ENCODE measurements at regions not wholly inside any gene's neighbourhood (a gene's known extent, or its start where the extent isn't known, plus 50 kb on each side); places are given as distances from the start of the nearest gene placed in this dataset.

DNA sequence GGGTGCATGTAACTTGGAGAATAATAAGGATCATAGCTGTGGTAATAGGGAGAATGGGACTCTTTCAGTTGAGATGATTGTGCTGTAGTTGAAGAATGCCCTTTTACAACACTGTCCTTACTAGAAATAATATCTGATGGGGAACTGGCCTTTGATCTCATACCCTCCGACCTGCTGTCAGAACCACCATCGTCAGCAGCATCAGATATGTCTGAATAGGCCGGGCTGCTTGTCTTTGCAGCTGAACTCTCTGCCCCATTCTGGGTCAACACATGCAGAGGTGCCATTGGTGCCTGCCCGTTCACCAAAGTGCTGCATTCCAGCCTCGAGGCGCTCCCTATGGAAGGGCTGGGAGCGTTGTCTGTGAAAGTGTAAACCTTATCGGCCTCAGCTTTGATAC, 99.1 kb downstream of the ZNF608 start:
- Mint-ChIP-seq H3K27me3 (peaks cover 66% of the 10 kb centered on the region), H3K36me3 (ENCODE audit: low read depth) (peaks cover under 1% of the 10 kb centered on the region), H3K4me1 (peaks cover 33% of the 10 kb centered on the region), H3K9me3 (no peaks in the 10 kb centered on the region), H3K27ac (no peak overlapping the region), H3K4me3 (no peak overlapping the region)
- no peak for DNase-seq
- POLR2A ChIA-PET = no interaction called here
- CTCF ChIA-PET = no interaction called here

DNA sequence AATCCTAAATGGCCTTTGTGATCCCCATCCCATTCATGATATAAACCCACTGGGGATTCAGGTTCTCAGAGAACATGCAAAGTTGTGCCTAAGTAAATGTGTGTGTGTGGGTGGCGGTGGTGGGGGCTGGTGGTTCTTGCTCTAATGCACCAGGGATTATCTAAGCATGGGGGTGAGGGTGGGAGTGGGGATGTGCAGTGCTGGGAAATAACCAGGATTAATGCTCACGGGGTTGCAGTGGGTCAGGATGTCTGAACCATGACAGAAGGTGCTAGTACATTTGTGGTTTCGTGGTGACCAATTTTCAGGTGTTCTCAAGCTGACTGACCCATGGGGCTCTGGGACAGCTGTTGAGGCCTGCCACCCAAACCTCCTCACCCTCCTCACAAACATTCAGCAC, 101.0 kb downstream of the ZNF608 start:
- no peak overlapping the region for H3K4me3 Mint-ChIP-seq
- H3K27ac Mint-ChIP-seq = no peak overlapping the region
- H3K36me3 Mint-ChIP-seq (ENCODE audit: low read depth) = no peaks in the 10 kb centered on the region
- H3K9me3 Mint-ChIP-seq = no peaks in the 10 kb centered on the region
- peaks cover 77% of the 10 kb centered on the region for H3K27me3 Mint-ChIP-seq
- no peak for DNase-seq
- ChIA-PET POLR2A (no interaction called here), CTCF (no interaction called here)
- H3K4me1 Mint-ChIP-seq = peaks cover 27% of the 10 kb centered on the region

DNA sequence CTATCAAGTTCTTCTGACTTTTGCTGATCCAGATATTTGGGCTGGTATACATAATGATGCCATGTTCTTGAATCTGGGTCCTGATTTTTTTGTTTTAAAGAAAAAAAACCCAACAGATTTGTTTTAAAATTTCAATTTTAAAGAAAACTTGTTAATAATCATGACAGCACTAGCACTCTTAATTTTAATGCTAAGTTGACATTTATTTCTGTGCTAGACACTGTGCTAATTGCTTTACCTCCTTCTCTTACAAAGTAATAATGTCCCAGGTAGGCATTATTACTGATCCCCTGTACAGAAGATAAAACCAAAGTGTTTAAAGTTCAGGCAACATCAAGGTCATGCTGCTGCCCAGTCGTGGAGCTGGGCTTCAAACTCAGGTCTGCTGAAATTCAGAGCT, 101.9 kb downstream of the ZNF608 start:
- CTCF ChIA-PET = no interaction called here
- DNase-seq = no peak
- Mint-ChIP-seq H3K4me1 (peaks cover 19% of the 10 kb centered on the region), H3K27me3 (peaks cover 77% of the 10 kb centered on the region), H3K27ac (no peak overlapping the region), H3K36me3 (ENCODE audit: low read depth) (no peaks in the 10 kb centered on the region), H3K4me3 (no peak overlapping the region), H3K9me3 (no peaks in the 10 kb centered on the region)
- POLR2A ChIA-PET = no interaction called here

DNA sequence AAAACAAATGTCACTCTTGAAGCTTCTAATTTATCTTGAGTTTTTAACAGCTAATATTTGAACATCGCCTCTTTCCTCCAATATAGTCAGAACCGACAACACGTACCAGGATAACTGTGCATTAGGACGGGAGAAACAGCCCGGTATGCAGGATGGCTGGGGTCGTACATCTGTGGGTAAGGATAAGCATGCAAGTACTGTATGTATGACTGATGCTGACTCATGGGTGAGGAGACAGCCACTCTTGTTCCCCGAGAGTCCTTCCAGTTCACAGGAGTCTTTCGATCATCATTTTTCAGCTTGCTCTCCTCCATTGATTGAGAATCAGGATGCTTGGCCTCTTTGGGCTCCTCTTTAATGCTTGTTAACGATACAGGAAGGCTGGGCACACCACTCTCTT, 102.3 kb downstream of the ZNF608 start:
- Mint-ChIP-seq H3K27me3 (peaks cover 82% of the 10 kb centered on the region), H3K4me1 (peaks cover 15% of the 10 kb centered on the region), H3K36me3 (ENCODE audit: low read depth) (no peaks in the 10 kb centered on the region), H3K9me3 (no peaks in the 10 kb centered on the region), H3K4me3 (no peak overlapping the region), H3K27ac (no peak overlapping the region)
- ChIA-PET POLR2A (no interaction called here), CTCF (no interaction called here)
- DNase-seq = no peak

DNA sequence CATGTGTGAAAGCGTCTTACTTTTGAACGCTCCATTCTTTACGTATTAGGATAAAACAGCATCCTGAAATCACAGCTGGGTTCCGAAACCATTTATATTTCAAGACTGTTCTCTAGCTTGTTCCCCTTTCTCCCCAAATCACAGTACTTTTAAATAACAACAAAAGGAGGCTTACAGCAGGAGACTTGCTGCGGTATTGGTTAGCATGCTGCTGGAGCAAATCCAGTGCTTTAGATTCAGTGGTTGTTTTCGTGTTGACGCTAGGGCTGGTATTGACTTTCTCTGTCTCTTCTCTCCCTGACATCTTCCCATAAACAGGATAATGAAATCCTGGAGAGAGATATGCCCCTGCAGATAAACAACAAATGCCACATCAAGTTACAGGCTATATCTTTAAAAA, 103.1 kb downstream of the ZNF608 start:
- CTCF ChIA-PET = no interaction called here
- H3K36me3 Mint-ChIP-seq (ENCODE audit: low read depth) = no peaks in the 10 kb centered on the region
- H3K4me3 Mint-ChIP-seq = no peak overlapping the region
- no peak overlapping the region for H3K27ac Mint-ChIP-seq
- peaks cover 81% of the 10 kb centered on the region for H3K27me3 Mint-ChIP-seq
- no peaks in the 10 kb centered on the region for H3K9me3 Mint-ChIP-seq
- no peak for DNase-seq
- peaks cover 9% of the 10 kb centered on the region for H3K4me1 Mint-ChIP-seq
- POLR2A ChIA-PET = no interaction called here

DNA sequence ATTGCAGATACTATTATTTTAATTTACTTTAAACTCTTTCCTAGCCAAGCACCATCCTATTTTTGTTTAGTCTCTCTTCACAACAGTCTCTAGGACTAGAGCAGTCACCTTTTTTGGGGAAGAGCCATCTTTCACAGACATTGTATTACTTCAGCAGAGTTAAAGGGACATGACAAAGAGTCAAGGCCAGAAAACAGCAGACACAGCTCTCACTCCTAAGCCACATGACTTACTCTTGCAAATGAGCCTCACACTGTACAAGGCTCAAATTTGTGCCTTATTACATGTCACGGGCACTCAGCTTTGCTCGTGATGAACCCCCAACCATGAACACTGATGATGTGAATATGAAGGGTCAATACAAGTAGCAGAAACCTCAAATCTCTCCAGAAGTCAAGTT, 104.3 kb downstream of the ZNF608 start:
- CTCF ChIA-PET = no interaction called here
- Mint-ChIP-seq H3K36me3 (ENCODE audit: low read depth) (no peaks in the 10 kb centered on the region), H3K9me3 (no peaks in the 10 kb centered on the region), H3K27ac (no peak overlapping the region), H3K4me3 (no peak overlapping the region), H3K4me1 (peaks cover 7% of the 10 kb centered on the region), H3K27me3 (peaks cover 70% of the 10 kb centered on the region)
- DNase-seq = no peak
- POLR2A ChIA-PET = no interaction called here

DNA sequence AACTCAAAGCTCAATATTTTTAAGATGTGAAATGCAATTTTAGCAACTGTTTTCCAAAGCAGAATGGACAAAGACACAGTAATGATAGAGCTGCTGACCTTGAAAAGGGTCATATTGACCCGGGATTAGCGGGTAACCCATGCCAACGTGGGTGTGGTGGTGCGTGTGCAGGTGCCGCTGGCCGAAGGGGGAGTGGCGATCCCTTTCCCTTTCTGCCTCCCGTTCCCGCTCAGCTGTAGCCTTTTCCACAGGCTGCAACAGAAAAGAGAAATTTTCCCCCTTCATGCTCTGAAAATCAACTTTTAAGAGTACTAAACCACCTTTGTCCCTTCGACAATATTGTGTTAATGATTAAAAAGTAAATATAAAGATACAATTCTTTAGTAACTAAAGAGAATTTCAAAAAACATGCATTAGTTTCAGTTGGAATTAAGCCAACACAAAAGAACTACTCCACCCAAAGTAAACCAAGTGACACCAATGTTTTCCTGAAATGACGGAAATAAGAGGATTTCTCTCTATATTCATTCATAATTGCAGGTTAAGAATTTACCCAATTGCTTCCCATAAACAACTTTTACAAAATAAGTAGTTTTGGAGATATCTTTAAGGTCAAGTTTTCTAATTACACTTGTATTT, 105.2 kb downstream of the ZNF608 start:
- Mint-ChIP-seq H3K4me3 (no peak overlapping the region), H3K27me3 (peaks cover 62% of the 10 kb centered on the region), H3K36me3 (ENCODE audit: low read depth) (no peaks in the 10 kb centered on the region), H3K4me1 (no peaks in the 10 kb centered on the region), H3K27ac (no peak overlapping the region), H3K9me3 (no peaks in the 10 kb centered on the region)
- POLR2A ChIA-PET = no interaction called here
- no peak for DNase-seq
- CTCF ChIA-PET = interaction anchor here (1.1 kb wide), 1 partner anchor 10 kb away, joined by 3 read pairs; no protein-coding TSS in a partner anchor

DNA sequence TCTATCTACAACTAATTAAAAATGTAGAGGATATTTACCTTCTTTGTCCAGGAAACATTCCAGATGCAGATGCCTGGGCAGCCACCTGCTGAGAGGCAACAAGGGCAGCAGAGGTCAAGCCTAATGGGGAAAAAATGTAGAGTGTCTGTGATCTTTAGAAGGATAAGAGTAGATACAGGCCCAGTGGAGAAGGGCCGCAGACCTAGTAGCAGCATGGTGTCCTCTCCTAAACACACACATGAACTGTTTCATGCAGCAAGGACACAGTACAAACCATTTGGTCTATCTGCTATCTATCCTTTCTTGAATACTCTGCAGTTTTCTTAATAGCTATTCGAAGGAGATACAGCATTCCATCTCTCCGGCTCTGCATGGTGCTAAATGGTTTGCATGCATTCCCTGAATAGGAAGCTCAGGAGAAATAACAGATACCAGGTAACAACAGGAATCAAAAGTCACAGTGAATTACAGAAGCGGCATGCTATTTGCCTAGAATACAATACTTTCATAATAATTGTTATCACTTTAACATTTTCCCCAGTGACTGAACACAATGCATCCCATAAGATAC, 107.3 kb downstream of the ZNF608 start:
- Mint-ChIP-seq H3K36me3 (ENCODE audit: low read depth) (no peaks in the 10 kb centered on the region), H3K27me3 (peaks cover 55% of the 10 kb centered on the region), H3K4me1 (no peaks in the 10 kb centered on the region), H3K4me3 (no peak overlapping the region), H3K27ac (no peak overlapping the region), H3K9me3 (no peaks in the 10 kb centered on the region)
- ChIA-PET POLR2A (no interaction called here), CTCF (no interaction called here)
- DNase-seq = no peak

DNA sequence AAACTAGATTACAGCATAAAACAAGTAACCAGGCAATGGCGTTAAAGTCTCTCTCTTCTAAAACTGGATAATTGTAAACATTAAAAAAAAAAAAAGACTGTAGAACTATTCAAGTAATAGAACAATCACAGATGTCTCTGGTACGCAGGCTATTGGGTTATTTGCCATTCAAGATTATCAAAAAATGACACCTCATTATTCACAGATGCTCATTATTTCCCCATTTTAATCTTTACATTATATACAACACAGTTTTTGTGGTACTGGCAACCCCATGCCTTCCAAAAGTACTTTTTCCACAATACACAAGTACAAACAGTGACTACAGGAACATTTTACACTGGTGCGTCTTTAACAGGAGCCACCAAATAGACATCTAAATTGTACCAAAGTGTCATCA, 109.4 kb downstream of the ZNF608 start:
- no peaks in the 10 kb centered on the region for H3K36me3 Mint-ChIP-seq (ENCODE audit: low read depth)
- no peak overlapping the region for H3K27ac Mint-ChIP-seq
- POLR2A ChIA-PET = no interaction called here
- DNase-seq = no peak
- CTCF ChIA-PET = no interaction called here
- H3K9me3 Mint-ChIP-seq = no peaks in the 10 kb centered on the region
- peaks cover 37% of the 10 kb centered on the region for H3K27me3 Mint-ChIP-seq
- no peak overlapping the region for H3K4me3 Mint-ChIP-seq
- no peaks in the 10 kb centered on the region for H3K4me1 Mint-ChIP-seq

DNA sequence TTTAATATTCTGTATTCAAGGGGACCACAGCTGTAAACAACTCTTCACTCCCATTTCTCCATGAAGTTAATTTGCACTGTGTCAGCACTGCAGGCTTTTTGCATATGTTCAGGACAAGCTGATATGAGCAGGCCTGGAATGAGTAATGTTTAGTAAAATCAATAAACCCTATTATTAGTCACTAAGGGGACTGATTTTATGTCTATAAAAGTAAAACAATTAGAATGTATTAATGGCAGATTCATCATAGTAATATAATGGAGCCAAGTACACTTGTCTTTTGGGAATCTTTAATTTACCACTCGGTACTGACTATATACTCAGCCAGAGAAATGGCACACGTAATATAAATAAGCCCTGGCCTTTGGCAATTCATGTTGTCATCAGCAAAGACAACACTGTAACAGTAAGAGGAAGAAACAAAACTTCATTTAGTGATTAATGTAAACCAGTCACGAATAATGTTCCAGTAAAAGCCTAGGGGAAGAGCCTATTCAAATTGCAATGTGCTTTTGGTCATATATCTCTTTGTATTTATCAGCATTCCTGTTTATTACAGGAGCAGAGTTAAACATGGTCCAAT, 111.6 kb downstream of the ZNF608 start:
- H3K27ac Mint-ChIP-seq = no peak overlapping the region
- H3K4me3 Mint-ChIP-seq = no peak overlapping the region
- H3K9me3 Mint-ChIP-seq = no peaks in the 10 kb centered on the region
- CTCF ChIA-PET = no interaction called here
- POLR2A ChIA-PET = no interaction called here
- no peak for DNase-seq
- H3K27me3 Mint-ChIP-seq = peaks cover 17% of the 10 kb centered on the region
- H3K4me1 Mint-ChIP-seq = no peaks in the 10 kb centered on the region
- no peaks in the 10 kb centered on the region for H3K36me3 Mint-ChIP-seq (ENCODE audit: low read depth)

DNA sequence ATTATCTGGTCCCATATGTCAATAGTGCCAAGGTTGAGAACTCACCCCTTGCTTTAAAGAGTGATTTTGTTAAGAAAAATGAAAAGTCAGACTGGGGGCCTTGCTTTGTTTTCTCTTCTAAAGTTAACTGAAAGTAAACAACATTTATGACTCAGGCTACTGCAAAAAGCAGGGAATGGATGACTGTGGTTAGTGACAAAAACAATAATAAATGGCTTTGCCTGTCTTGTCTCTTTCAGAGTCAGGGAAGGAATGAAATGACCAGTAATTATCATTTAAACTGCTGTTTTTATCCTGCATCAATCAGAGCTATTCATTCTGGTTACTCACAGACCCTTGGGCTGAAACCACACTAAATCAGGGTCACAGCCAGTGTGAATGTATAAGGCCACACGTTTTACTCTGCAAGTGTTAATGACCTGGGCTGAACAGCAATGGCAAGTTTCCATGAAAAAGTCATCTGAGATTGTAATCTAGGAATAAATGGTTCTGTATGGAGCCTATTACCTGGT, 112.2 kb downstream of the ZNF608 start:
- H3K27ac Mint-ChIP-seq = no peak overlapping the region

DNA sequence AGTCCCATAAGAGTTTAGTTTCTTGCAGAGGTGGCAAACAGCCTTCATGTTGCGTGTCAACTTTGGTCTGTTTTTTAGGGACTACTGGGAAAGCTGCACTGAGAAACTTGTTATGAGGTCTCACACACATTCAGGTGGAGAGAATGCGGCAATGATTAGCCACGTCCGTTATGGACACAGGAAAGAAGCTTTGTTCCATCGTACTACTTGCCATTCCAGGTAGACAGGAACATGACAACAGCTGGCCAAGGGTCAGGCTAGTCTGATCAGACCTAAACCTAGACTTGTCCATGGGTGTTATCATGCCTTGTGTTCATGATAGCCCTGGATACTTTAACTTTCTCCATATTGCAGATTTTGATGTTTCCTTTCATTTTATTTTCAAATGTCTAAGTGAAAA, 113.2 kb downstream of the ZNF608 start:
- ChIA-PET CTCF (no interaction called here), POLR2A (no interaction called here)
- no peak overlapping the region for H3K27ac Mint-ChIP-seq
- H3K9me3 Mint-ChIP-seq = no peaks in the 10 kb centered on the region
- peaks cover 10% of the 10 kb centered on the region for H3K27me3 Mint-ChIP-seq
- no peak for DNase-seq
- H3K4me1 Mint-ChIP-seq = no peaks in the 10 kb centered on the region
- no peaks in the 10 kb centered on the region for H3K36me3 Mint-ChIP-seq (ENCODE audit: low read depth)
- no peak overlapping the region for H3K4me3 Mint-ChIP-seq

More for the DNA sequence above, 112.2 kb downstream of the ZNF608 start:
- no peak for DNase-seq
- Mint-ChIP-seq H3K4me1 (no peaks in the 10 kb centered on the region), H3K4me3 (no peak overlapping the region), H3K36me3 (ENCODE audit: low read depth) (no peaks in the 10 kb centered on the region), H3K27me3 (peaks cover 13% of the 10 kb centered on the region), H3K9me3 (no peaks in the 10 kb centered on the region)
- ChIA-PET CTCF (no interaction called here), POLR2A (no interaction called here)

DNA sequence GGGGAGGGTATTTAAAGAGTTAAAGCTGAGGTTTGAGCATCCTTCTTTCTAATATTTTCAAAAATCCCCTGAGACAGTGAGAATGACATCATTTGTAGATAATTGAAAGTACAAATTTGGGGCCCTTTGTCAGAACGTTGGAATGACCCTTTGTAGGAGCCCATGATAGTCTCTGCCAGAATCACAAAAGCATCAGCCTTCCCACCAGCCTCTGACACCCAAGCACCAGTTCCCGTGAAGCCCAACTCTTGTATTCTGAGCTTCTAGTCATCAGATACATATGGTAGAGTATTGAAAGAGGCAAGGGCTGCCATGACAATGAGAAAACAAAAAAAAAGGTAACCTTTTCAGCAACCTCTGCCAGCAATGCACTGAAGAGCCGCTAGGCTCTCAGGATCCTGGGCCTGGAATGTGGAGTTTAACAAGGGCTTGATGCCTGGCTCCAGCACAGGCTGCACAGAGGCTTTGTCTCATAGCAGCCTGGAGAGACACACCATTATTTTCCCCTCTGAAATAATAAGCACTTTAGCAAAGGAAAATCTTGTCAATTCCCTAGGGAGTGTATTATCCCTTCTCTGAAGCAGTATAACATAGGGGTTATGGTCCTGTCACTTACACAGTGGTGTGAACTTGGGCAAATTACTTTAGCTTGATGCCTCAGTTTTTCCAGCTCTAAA, 114.4 kb downstream of the ZNF608 start:
- Mint-ChIP-seq H3K9me3 (no peaks in the 10 kb centered on the region), H3K27me3 (peaks cover 10% of the 10 kb centered on the region), H3K4me3 (no peak overlapping the region), H3K27ac (no peak overlapping the region), H3K4me1 (no peaks in the 10 kb centered on the region), H3K36me3 (ENCODE audit: low read depth) (no peaks in the 10 kb centered on the region)
- no peak for DNase-seq
- ChIA-PET POLR2A (no interaction called here), CTCF (no interaction called here)
